ENCODE measurements at regions not wholly inside any gene's neighbourhood (a gene's known extent, or its start where the extent isn't known, plus 50 kb on each side); places are given as distances from the start of the nearest gene placed in this dataset.

DNA sequence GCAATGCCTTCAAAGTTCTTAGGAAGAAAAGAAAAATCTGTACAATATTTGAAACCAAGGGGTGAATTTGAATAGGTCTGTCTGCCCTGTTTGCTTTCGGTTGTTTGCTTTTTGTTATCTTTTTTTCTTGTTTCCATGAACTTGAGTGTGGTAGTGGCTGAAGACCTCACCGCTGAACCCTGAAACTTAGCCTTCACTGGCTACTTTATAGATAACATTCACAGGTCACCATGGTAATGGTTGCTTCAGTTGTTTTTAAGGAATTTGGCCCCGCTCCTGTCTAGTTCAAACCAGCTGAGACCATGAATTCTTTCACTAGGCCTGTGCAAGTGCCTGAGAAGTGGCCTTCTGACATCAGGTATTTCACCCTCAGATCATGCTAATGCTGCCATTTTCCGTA lies 137.0 kb upstream of the PMFBP1 start (continued):
- TF ChIP-seq CHD7 (IDR thresholded peaks at IDR 0.05; ENCODE audit: insufficient replicate concordance, low read length) (no peak), RFX5 (IDR thresholded peaks at IDR 0.05; ENCODE audit: borderline replicate concordance, low read depth, low read length) (no peak), TAF1 (IDR thresholded peaks at IDR 0.05; ENCODE audit: low read depth, low read length) (no peak), KDM4A (IDR thresholded peaks at IDR 0.05; ENCODE audit: low read depth, low read length, severe bottlenecking) (no peak), BACH1 (IDR thresholded peaks at IDR 0.05; ENCODE audit: low read length) (no peak), TBP (IDR thresholded peaks at IDR 0.05; ENCODE audit: low read depth, low read length) (no peak)
- TF ChIP-seq, protein P1, sequence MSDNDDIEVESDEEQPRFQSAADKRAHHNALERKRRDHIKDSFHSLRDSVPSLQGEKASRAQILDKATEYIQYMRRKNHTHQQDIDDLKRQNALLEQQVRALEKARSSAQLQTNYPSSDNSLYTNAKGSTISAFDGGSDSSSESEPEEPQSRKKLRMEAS (IDR thresholded peaks at IDR 0.05): no peak
